ENCODE measurements at regions not wholly inside any gene's neighbourhood (a gene's known extent, or its start where the extent isn't known, plus 50 kb on each side); places are given as distances from the start of the nearest gene placed in this dataset.

DNA sequence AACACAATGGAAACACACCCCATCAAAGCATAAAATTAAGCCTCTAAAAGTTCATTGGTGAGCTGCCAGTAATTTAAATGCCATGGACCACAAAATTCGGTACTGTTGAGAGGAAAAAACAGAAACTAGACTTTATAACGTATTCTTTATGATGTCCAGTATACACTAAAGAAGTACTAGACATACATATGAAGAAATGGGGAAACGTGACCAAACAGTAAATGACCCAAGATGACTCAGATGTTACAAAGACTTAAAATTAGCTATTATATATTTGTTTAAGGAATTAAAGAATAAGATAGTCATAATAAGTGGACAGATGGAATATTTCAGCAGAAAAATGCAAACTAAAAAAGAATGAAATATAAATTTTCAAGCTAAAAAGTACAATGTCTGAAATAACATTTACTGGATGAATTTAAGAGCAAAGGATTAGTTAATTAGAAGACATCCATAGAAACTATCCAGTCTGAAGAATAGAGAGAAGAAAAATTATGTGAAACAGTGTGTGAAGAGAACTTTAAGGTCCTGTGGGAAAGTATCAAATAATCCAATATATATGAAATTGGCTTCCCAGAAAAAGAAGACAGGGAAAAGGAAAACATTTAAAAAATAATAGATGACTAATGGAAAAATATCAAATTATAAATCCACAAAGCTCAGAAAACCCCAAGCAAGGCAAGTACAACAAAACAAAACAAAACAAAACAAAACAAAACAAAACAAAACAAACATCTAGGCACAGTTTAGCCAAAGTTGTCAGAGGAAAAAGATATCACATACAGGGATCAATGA lies 69.4 kb downstream of the SAMD9 start:
- 53 to 55% methylated on average over 3 of the region's 3 CpGs for WGBS, 2 donors (ENCODE audit: low coverage in 1 of 2)

DNA sequence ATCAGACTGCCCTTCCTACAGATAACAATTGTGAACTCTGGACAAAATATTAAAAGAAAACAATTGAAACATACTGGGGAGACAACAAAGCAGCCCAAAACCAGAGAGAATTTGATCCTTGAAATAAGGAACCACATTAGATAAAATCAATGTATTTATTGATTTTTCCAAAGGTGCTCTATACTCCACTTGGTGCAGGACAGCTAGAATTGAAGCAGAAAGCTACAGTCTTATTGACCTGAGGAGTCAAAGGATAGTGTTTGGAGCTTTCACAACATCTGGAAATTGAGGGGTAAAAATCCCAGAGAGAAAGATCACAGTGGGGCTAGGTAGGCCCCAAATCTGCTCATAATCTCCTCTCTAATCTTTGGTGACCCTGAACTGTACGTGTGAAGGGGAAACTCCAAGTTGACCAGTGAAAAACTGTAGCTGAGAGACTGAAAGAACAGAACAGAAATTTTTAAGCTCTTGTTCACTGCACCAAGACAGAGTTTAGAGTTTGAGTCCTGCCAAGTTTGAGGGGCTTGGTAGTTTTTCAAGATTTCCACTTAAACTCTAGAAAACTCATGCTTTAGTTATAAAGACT lies 70.2 kb downstream of the SAMD9 start:
- 57 to 74% methylated on average over 1 of the region's 1 CpG for WGBS, 2 donors (ENCODE audit: low coverage in 1 of 2)
- Histone ChIP-seq H3K27ac (no peak overlapping the region), H3K36me3 (no peaks in the 10 kb centered on the region), H3K4me1 (peaks cover 0 to 4% (median under 1%) of the 10 kb centered on the region in 4 donors), H3K9me3 (no peaks in the 10 kb centered on the region), H3K4me3 (no peak overlapping the region), H3K27me3 (no peaks in the 10 kb centered on the region)
- no peak for DNase-seq
- intact Hi-C loops (cut with DNase I; ENCODE audit: low total_unique reads) = no loop called here
- TF ChIP-seq, protein P1, sequence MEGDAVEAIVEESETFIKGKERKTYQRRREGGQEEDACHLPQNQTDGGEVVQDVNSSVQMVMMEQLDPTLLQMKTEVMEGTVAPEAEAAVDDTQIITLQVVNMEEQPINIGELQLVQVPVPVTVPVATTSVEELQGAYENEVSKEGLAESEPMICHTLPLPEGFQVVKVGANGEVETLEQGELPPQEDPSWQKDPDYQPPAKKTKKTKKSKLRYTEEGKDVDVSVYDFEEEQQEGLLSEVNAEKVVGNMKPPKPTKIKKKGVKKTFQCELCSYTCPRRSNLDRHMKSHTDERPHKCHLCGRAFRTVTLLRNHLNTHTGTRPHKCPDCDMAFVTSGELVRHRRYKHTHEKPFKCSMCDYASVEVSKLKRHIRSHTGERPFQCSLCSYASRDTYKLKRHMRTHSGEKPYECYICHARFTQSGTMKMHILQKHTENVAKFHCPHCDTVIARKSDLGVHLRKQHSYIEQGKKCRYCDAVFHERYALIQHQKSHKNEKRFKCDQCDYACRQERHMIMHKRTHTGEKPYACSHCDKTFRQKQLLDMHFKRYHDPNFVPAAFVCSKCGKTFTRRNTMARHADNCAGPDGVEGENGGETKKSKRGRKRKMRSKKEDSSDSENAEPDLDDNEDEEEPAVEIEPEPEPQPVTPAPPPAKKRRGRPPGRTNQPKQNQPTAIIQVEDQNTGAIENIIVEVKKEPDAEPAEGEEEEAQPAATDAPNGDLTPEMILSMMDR (IDR thresholded peaks at IDR 0.05) = no peak
- in situ Hi-C loops (cut with MboI; ENCODE audit: low pct_ligation_motif_present in 1 of 4, low pct_unique_long_range_greater_than_20kb in 1 of 4, low sequenced_read_pairs in 3 of 4) = no loop called here

More for the DNA sequence above, 69.4 kb downstream of the SAMD9 start:
- TF ChIP-seq POLR2A (IDR thresholded peaks at IDR 0.05) = no peak
- TF ChIP-seq POLR2AphosphoS5 (IDR thresholded peaks at IDR 0.05) = no peak
- TF ChIP-seq, protein P1 (IDR thresholded peaks at IDR 0.05) = no peak
- no peak for TF ChIP-seq EP300 (IDR thresholded peaks at IDR 0.05; ENCODE audit: low read depth)
- Histone ChIP-seq H3K4me3 (no peak overlapping the region), H3K27me3 (no peaks in the 10 kb centered on the region), H3K4me1 (peaks cover 0 to 8% (median 2%) of the 10 kb centered on the region in 4 donors), H3K27ac (no peak overlapping the region), H3K36me3 (no peaks in the 10 kb centered on the region), H3K9me3 (no peaks in the 10 kb centered on the region)
- in situ Hi-C loops (cut with MboI; ENCODE audit: low pct_ligation_motif_present in 1 of 4, low pct_unique_long_range_greater_than_20kb in 1 of 4, low sequenced_read_pairs in 3 of 4) (no loop called here), intact Hi-C loops (cut with DNase I; ENCODE audit: low total_unique reads) (no loop called here)
- DNase-seq = no peak

DNA sequence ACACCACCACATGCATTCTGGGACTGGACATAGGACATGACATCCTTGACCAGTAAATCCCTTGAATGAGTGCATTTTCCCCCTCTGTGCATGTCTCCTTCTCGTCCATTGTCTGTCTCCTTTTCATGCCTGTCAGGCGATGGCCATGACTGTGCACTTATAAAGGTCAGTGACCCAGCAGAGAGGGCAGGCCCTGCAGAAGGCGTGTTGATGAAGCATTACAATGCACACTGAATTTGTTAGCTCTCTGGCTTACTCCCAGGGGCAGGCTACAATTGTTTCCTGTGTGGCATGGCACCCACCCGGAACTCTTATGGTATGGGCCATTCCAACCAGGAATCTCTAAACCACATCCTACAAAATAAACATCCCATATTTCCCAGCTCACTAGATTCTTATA lies 71.1 kb downstream of the SAMD9 start:
- H3K9me3 ChIP-seq = no peaks in the 10 kb centered on the region
- peaks cover 0 to 4% (median 0%) of the 10 kb centered on the region in 4 donors for H3K4me1 ChIP-seq
- no peak overlapping the region for H3K4me3 ChIP-seq
- no peaks in the 10 kb centered on the region for H3K36me3 ChIP-seq
- H3K27me3 ChIP-seq = no peaks in the 10 kb centered on the region
- intact Hi-C loops (cut with DNase I; ENCODE audit: low total_unique reads) (no loop called here), in situ Hi-C loops (cut with MboI; ENCODE audit: low pct_ligation_motif_present in 1 of 4, low pct_unique_long_range_greater_than_20kb in 1 of 4, low sequenced_read_pairs in 3 of 4) (no loop called here)
- WGBS, 2 donors (ENCODE audit: low coverage in 1 of 2) = 74% methylated on average over 3 to 4 of the region's 4 CpGs
- TF ChIP-seq, protein P1 (IDR thresholded peaks at IDR 0.05) = no peak
- no peak for TF ChIP-seq EP300 (IDR thresholded peaks at IDR 0.05; ENCODE audit: low read depth)
- no peak for TF ChIP-seq POLR2AphosphoS5 (IDR thresholded peaks at IDR 0.05)
- no peak for TF ChIP-seq POLR2A (IDR thresholded peaks at IDR 0.05)
- no peak for DNase-seq
- H3K27ac ChIP-seq = no peak overlapping the region

- in situ Hi-C loops (cut with MboI; ENCODE audit: low pct_ligation_motif_present in 1 of 4, low pct_unique_long_range_greater_than_20kb in 1 of 4, low sequenced_read_pairs in 3 of 4) = no loop called here
- Histone ChIP-seq H3K4me3 (no peak overlapping the region), H3K36me3 (no peaks in the 10 kb centered on the region), H3K9me3 (no peaks in the 10 kb centered on the region), H3K27me3 (no peaks in the 10 kb centered on the region), H3K27ac (no peak overlapping the region), H3K4me1 (peaks cover 0 to 4% (median 0%) of the 10 kb centered on the region in 4 donors)
- TF ChIP-seq POLR2A (IDR thresholded peaks at IDR 0.05) (no peak), EP300 (IDR thresholded peaks at IDR 0.05; ENCODE audit: low read depth) (no peak), POLR2AphosphoS5 (IDR thresholded peaks at IDR 0.05) (no peak)
- TF ChIP-seq, protein P1 (IDR thresholded peaks at IDR 0.05) = no peak
- intact Hi-C loops (cut with DNase I; ENCODE audit: low total_unique reads) = no loop called here
- WGBS, 2 donors (ENCODE audit: low coverage in 1 of 2) = 83 to 94% methylated on average over 4 to 6 of the region's 6 CpGs
- no peak for DNase-seq
Observed at GRCh38 chr7:93044147-93044810, 73.5 kb downstream of the SAMD9 start.
